Lung (tissue), 11 donors: ENCODE measurements at regions not wholly inside any gene's neighbourhood (a gene's known extent, or its start where the extent isn't known, plus 50 kb on each side); places are given as distances from the start of the nearest gene placed in this dataset.

ENCODE experiments used
- ATAC-seq: fragments of 200-7000 bp; cut with Tn5 transposase; one replicate; pipeline ENCODE4 v1.9.1; 2020; ENCODE audit warnings: moderate number of reproducible peaks; ENCODE audit not compliant: insufficient read depth, low FRiP score
- DNase-seq, 3 donors: peaks; one replicate each; pipeline ENCODE4 v3.0.0-alpha.2; 2013 to 2017
- H3K27ac ChIP-seq, 2 donors: one replicate each; pipeline ENCODE4 v1.5.1; 2013; ENCODE audit warnings: mild to moderate bottlenecking in 2 of 2, moderate library complexity in 2 of 2, control low read depth in 1 of 2, inconsistent platforms in 1 of 2, low read depth in 1 of 2, low read length in 1 of 2
- H3K27me3 ChIP-seq, 3 donors: one replicate each; pipeline ENCODE4 v1.5.1; 2013; ENCODE audit warnings: low read length in 2 of 3; ENCODE audit not compliant: control insufficient read depth in 3 of 3, insufficient read depth in 3 of 3
- H3K36me3 ChIP-seq, 4 donors: one replicate each; pipeline ENCODE4 v1.5.1; 2013; ENCODE audit warnings: low read length in 4 of 4, mild to moderate bottlenecking in 1 of 4, moderate library complexity in 1 of 4; ENCODE audit not compliant: control insufficient read depth in 4 of 4, insufficient read depth in 4 of 4
- H3K4me1 ChIP-seq, 5 donors: one replicate each; pipeline ENCODE4 v1.5.1; 2013; ENCODE audit warnings: low read length in 5 of 5, mild to moderate bottlenecking in 2 of 5, moderate library complexity in 1 of 5; ENCODE audit not compliant: control insufficient read depth in 5 of 5, insufficient read depth in 5 of 5
- H3K4me3 ChIP-seq: one replicate; pipeline ENCODE4 v1.5.1; 2013; ENCODE audit warnings: mild to moderate bottlenecking, control low read depth, moderate library complexity
- H3K9ac ChIP-seq, 2 donors: one replicate each; pipeline ENCODE4 v1.5.1; 2013; ENCODE audit warnings: low read length in 2 of 2, control low read depth in 1 of 2; ENCODE audit not compliant: insufficient read depth in 1 of 2
- H3K9me3 ChIP-seq, 4 donors: one replicate each; pipeline ENCODE4 v1.5.1; 2013; ENCODE audit warnings: low read length in 3 of 4, mild to moderate bottlenecking in 1 of 4, moderate library complexity in 1 of 4; ENCODE audit not compliant: control insufficient read depth in 4 of 4, insufficient read depth in 3 of 4
- WGBS, 2 donors: extraction: QIAGEN DNeasy Blood & Tissue Kit; methylation state at CpG; one replicate each; pipeline ENCODE4 v1.1.7; 2013; 5-methylcytosine and 5-hydroxymethylcytosine counted together
- TF ChIP-seq, protein P1 (sequence below): IDR thresholded peaks from 2 replicates; pipeline ENCODE4 v1.5.1; 2012; ENCODE audit warnings: mild to moderate bottlenecking; ENCODE audit errors: control extremely low read depth, extremely low read depth
- donor health status: control.
- donor health status: control.
- donor health status: Bipolar disorder and iron deficiency.
- donor health status: healthy.
- donor health status: DM: yes; HTN: yes; CAD: no.

DNA sequence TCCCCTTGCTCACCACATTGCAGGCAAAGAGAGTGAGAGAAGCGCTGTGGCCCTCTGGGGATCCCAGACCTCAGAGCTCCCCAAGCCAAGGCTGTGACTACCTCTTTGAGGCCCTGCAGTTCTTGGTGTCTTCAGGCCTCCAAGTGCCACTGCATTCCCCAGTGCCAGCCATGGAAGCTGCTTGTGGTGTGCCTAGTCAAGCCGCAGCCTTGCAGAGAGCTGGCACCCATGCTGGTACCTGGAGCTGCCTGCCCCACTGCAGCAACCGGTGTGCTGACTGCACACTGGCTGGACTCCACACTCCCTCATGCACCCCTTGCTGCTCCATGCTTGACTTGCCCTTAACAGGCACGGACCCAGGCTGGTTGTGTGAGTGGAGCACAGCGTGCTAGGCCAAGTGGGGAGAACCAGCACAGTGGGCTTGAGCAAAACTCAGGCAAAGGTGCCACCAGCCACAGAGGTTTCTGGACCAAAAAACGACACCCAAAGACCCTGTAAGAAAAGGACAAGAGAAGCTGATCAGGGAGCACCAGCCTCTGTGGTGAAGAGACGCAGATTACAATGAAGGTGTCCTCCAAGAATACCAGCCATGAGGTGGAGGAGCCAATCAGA is 113.5 kb upstream of the TMEM18 start:
- Histone ChIP-seq H3K4me1 (peaks cover 0 to 19% (median 0%) of the 10 kb centered on the region in 5 donors), H3K9ac (no peak overlapping the region), H3K36me3 (no peaks in the 10 kb centered on the region), H3K27ac (no peak overlapping the region), H3K4me3 (no peak overlapping the region), H3K27me3 (no peaks in the 10 kb centered on the region), H3K9me3 (peaks cover 0 to 15% (median 0%) of the 10 kb centered on the region in 4 donors)
- TF ChIP-seq, protein P1, sequence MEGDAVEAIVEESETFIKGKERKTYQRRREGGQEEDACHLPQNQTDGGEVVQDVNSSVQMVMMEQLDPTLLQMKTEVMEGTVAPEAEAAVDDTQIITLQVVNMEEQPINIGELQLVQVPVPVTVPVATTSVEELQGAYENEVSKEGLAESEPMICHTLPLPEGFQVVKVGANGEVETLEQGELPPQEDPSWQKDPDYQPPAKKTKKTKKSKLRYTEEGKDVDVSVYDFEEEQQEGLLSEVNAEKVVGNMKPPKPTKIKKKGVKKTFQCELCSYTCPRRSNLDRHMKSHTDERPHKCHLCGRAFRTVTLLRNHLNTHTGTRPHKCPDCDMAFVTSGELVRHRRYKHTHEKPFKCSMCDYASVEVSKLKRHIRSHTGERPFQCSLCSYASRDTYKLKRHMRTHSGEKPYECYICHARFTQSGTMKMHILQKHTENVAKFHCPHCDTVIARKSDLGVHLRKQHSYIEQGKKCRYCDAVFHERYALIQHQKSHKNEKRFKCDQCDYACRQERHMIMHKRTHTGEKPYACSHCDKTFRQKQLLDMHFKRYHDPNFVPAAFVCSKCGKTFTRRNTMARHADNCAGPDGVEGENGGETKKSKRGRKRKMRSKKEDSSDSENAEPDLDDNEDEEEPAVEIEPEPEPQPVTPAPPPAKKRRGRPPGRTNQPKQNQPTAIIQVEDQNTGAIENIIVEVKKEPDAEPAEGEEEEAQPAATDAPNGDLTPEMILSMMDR = no peak
- WGBS, 2 donors = 91% methylated on average over 7 of the region's 7 CpGs
- ATAC-seq (no peak), DNase-seq (no peak)

DNA sequence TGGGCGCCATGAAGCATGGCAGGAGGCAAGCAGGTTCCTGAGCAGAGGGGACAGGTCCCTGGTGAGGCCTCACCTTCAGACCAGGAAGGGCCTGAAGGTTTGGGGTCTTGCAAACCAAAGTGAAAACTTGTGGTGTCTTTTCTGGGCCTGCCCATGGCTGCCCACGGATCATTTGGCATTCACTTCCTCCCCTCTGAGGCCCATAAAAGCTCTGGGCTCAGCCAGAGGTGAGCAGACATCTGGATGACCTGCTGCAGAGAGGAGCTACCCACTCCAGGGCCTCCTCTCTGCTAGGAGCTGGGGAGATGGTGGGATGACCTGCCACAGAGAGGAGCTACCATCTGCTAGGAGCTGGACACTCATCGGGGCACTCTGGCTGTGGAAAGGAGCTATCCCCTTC is 112.9 kb upstream of the TMEM18 start:
- Histone ChIP-seq H3K4me3 (no peak overlapping the region), H3K9me3 (peaks cover 0 to 15% (median 0%) of the 10 kb centered on the region in 4 donors), H3K4me1 (peaks cover 0 to 14% (median 0%) of the 10 kb centered on the region in 5 donors), H3K9ac (no peak overlapping the region), H3K27me3 (no peaks in the 10 kb centered on the region), H3K27ac (no peak overlapping the region), H3K36me3 (no peaks in the 10 kb centered on the region)
- WGBS, 2 donors = 84 to 88% methylated on average over 3 of the region's 3 CpGs
- TF ChIP-seq, protein P1 = no peak
- DNase-seq (no peak), ATAC-seq (no peak)

DNA sequence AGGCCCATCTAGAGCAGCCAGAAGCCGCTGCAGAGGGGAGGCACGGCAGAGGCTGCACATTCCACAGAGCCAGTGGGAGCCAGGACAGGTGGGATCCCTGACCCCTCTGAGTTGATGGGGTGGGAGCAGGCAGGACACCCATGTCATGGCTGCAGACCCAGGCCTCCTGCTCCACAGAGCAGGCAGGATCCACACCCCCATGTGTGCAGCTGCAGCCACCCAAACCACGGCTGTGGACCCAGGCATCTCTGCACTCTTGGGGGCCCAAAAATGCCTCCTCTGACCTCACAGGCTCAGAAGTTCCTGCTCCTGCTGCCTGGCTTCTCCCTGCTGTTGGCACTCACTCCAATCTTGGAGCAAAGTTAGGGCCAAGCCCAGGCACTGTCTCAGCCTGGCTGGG is 112.3 kb upstream of the TMEM18 start:
- no peak for ATAC-seq
- 91 to 96% methylated on average over 3 of the region's 3 CpGs for WGBS, 2 donors

More for the DNA sequence above, 112.3 kb upstream of the TMEM18 start:
- H3K9ac ChIP-seq = no peak overlapping the region
- H3K4me1 ChIP-seq = peaks cover 0 to 8% (median 0%) of the 10 kb centered on the region in 5 donors
- H3K27me3 ChIP-seq = no peaks in the 10 kb centered on the region
- TF ChIP-seq, protein P1 = no peak
- H3K27ac ChIP-seq = no peak overlapping the region
- H3K36me3 ChIP-seq = no peaks in the 10 kb centered on the region
- no peak overlapping the region for H3K4me3 ChIP-seq
- DNase-seq = no peak
- peaks cover 0 to 15% (median 0%) of the 10 kb centered on the region in 4 donors for H3K9me3 ChIP-seq
